Limb (tissue), 2 donors: ENCODE measurements at regions not wholly inside any gene's neighbourhood (a gene's known extent, or its start where the extent isn't known, plus 50 kb on each side); places are given as distances from the start of the nearest gene placed in this dataset.
A peak's percentile ranks its signal among the peaks of the same experiment; 100 is the strongest.
"Not testable (repeated sequence)": the region's sequence is repeated elsewhere in the genome, so short reads cannot be mapped to it uniquely, and the experiment has no call there.

Experiments used
- DNase-seq, 2 donors: peaks; one replicate each; pipeline ENCODE4 v3.0.0-alpha.2; 2016; ENCODE audit errors: extremely low spot score in 2 of 2

DNA sequence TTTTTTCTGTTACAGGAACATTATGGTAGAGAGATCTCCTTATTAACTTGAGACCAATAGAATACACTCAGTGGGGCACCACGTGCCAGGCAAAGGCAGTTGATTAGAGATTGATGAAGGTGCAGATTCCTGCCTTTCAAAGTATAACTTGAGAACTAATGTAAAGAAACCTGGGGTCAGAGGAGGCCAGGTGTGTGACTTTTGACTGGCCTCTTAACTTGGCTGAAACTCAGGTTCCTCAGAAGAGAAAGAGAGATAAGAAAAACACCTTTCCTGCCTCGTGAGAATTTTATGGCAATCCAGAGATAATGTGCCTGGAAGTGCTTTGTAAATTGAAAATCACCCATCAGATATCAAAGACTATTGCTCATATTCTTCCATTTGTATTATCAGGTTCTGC, 110.7 kb upstream of the GZMB start:
- DNase-seq: no peak

DNA sequence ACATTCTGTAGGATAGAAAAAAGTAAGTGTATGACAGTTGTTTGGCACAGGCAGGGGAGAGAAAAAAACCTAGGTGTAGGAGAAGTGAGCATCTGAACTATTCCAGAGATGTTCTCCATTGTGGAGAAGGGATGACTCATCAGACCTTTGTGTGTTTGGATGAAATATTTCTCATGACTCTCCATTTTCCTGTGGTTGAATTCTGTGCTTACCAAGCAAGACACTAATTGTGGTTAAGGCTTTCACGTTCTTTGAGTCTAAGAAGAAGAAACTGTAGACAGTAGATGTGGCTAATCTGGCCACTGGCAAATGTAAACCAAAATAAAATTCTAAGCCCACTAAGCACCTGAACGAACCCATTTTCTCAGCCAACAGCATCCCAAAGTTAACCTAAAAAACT, 107.9 kb upstream of the GZMB start:
- no peak for DNase-seq

DNA sequence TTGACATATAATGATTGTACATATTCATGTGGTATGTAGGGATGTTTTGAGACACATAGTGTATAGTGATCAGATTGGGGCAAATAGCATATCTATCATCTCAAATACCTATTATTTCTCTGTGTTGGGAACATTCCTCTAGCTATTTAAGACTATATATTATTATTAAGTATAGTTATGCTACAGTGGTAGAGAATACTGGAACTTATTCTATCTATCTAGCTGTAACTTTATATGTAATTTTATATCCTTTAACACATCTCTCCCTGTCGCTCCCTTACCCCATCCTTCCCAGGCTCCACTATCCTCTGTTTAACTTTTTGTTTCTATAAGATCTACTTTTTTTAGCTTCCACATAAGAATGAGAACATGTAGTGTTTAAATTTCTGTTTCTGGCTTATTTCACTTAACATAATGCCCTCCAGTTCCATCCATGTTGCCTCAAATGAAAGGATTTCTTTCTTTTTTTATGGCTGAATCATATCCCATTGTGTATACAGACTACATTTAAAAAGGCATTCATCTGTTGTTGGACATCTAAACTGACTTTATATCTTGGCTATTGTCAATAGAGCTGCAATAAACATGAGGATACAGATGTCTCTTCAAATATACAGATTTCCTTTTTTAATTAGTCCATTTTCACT, 102.1 kb upstream of the GZMB start:
- DNase-seq: no peak

DNA sequence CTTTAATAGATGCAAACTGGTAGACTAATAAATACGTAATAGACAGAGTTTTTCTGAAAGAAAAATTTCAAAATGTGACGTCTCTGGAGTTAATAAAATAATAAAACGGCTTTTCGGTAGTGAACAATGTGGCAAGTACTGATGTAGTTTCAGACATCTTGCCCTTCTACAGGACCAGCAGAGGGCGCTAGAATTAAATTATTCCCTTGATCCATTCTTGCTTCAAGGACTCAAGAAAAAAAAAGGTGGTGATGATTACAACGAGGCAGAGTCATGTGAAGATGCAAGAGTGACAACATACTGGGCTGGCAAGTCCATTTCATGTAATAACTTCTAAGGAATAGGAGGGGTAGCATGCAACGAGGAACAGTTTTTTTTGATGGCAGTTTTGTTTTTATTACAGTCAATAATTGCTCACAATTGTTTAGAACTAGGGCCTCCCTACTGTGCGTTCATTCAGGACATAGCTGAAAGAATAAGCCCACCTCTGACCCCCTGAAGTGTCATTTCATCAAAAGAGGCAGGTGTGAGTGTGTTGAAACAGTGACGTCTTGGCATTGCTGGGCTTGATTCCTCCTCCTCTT, 101.0 kb upstream of the GZMB start:
- DNase-seq: peak in 1 of 2 donors; percentile 77

DNA sequence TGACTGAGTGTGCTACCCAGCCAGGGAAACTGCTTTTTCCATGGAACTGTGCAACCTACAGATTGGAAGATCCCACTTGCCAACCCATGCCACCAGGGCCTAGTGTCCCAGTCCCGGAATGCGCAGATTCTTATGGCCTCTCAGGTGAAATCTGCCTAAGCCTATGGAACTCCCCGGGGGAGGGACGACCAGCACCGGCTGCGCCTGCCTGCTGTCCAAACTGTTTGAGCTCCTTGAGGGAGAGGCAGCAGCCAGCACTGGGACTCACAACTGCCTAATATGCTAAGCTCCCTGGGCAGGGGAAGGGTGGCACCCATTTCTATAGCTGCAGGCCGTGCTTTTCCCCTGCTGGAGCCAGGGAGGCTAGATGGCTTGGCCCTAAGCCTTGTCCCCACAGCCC, 92.5 kb upstream of the GZMB start:
- no peak for DNase-seq

DNA sequence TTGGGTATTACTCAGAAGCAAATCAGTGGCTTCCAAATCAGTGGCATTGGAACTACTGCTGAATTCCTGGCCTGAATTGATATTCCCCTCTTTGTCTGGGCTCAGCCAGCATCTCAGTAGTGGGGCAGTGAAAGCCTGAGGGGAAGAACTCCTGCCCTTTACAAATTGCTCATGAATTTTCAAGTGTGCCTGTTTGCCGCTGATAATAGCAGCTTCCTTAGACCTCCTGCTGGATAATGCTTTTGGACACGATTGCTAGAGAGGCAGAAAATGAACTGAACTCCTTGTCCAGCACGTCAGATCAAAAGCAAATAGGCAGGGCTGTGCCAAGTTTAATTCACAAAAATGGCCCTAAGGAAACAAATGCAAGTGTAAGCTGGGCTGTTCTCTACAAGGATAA, 91.3 kb upstream of the GZMB start:
- DNase-seq: no peak

DNA sequence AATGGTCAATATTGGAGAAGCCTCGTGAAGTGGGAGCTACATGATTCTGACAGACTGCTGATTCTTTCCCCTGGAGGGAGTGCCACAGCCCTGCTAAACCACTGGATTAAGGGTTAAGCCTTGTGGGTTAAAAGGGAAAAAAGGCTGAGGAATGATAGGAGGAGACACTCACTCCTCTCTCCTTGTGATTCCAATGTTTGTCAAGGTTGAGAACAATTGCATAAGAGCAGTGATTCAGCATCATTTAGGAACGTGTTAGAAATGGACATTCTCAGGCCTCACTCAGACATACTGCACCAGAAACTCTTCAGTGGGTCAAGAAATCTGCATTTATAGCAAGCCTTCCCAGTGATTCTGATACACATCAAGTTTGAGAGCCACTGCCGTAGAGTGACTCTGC, 87.8 kb upstream of the GZMB start:
- DNase-seq: no peak

DNA sequence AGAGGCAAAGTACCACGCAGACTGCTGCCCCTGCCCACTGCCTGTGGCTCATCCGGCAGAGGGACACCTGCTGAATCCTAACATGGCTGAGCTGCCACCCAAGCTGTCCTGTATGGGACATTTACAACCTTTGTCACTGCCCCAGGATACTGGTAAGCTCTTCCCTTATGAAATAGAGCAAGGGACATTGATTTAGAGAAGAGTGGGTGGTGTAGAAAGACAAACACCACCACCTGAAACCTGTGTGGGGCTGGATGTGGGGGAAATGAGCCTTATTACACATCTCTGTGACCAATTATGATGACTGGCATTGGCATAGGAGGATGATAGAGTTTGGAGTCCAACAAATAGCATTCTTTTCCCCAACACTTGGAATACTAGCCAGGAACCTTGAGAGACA, 81.2 kb upstream of the GZMB start:
- DNase-seq: no peak

DNA sequence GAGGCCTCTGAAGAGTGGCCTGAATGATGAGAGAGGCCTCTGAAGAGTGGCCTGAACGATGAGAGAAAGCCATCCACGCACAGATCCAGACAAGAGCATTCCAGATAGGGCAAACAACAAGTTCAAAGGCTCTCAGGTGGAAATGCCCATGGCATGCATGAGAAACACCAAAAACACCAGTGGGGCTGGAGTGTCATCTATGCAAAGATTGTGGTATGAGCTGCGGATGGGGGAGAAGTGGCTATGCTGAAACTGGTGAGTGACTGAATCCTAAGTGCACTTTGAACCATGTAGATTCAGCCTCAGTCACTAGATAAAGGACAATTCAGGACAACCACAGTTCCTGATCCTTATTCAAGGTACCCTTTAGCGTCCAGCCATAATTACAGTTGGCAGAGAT, 79.4 kb upstream of the GZMB start:
- DNase-seq: no peak

DNA sequence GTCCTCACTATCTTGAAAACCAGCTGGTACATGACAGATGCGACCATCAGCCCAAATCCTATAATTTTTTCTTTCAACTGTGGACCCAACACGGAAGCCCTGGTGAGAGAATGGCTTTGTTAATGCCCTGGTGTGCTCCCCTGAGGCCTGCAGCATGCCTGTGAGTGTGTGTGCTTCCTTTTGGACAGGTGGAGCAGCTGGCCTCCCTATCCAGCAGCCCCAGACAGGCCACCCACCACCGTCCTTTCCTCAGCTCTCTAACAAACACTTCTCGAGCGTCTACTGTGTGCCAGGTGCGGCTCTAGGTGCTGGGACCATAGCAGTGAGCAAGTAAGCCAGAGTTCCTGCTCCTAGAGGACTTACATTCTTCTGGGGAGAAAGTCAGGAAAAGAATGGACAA, 78.9 kb upstream of the GZMB start:
- no peak for DNase-seq

DNA sequence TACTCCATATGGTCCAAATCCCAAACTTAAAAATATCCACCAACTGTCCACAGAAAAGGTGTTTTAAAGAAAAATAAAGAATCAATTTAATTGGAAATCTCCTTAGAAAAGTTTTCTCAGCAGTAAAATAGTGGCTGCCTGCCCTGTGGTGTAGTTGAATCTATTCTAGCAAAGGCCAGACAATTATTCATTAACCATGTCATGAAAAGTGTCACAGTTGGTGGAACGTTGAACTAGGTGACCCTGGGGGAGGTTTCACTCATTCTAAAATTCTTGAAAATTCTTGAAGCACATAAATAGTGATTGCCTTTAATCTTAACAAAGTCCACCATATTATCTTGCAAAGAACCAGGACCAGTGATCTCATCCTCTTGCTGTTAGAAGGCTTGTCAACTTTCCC, 78.4 kb upstream of the GZMB start:
- no peak for DNase-seq

DNA sequence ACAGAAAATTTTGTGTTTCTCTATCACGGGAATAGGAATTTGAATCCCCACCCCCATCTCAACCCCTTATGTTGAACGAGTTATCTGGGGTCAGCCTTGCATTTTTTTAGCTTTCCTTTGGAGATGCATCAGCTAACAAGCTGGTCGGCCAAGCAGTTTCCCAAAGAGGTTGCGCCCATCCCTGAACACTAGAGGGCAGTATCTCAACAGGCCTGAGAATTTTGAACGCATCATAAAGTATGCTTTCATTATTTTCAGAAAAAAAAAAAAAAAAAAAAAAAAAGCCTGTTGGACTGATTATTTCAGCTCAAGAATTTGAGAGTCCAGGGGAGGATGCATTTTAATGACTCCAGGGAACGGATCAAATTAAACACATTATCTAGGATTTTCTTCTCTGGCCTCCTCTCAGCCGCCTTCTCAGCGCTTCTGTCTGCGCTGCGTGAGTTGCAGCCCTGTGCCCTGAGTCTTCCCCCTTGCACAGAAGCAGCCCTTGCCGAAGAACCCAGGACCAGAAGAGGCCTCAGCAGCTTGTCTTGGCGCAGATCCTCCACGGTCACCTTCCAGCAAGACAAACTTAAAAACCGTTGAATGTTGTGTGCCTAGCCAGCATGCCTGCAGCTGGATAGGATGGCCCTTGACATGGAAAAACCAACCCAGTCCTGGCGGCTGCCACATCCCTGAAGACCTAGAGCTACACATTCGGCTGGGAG, 76.6 kb upstream of the GZMB start:
- DNase-seq: peak; percentile 70 to 73

DNA sequence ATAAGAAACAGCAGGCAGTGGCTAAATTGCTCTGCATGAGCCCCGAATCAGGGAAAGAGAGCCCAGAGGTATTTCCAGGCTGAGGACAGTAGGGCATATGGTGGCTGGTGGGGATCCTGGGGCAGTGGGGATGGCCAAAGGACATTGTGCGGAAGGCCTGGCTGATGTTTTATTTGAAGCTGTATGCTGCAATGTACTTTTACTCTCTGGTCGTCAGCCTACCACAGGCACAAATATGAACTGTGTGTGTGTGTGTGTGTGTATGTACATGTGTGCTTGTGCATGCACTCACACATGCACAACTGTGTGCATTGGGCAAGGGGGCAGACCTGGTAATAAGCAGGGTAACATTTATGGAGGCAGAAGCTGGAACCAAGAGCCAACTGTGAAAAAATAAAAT, 74.7 kb upstream of the GZMB start:
- no peak for DNase-seq

DNA sequence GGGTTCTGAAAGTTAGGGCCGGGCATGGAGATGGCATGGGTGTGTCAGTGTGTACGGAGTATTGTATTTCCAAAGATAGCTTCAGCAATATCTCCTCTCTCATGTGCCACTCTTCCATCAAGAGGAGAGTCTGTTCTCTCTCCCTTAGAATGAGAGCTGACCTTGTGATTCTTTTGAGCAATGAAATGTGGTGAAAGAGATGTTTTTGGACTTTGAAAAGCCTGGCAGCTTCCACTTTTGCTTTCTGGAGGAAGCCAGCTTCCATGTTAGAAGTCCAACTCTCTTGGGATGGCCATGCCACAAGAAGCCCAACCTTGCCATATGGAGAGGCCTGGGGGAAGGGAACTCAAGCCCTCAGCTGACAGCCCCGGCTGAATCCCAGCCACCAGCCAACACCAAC, 72.4 kb upstream of the GZMB start:
- no peak for DNase-seq

DNA sequence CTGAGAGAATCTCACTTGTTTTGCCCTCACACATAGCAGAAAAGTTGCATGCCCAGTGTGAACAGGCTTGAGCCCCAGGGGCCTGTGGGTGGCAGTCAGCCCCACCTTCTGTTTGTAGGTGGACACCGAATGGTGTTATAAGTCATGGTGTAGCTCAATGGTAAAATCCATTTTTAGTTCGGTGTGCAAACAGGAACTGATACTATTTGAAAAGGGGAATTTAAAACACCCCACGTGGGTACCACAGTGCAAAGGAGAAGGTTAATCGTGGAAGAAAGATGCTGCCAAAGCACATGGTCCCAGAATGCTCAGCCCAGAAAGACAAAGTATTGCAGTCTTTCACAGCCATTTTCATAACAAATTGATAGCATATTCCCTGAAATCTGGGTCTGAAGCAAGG, 71.8 kb upstream of the GZMB start:
- no peak for DNase-seq

DNA sequence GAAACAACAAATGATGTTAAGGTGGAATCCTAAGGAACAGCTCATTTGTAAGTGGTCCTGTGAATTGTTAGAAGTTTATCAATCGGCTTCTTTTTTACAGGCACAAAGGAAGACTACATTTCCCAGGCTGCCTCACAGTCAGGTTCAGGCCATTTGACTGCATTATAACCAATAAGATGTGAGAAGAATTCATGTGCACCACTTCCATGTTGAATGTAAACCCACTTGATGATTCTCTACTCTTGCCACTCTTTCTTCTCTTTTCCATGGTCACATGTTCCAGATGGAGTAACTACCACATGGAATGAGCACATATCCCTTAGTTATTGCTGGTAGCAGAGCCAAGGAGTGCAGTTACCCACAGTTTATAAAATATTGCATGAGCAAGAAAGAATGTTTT, 67.1 kb upstream of the GZMB start:
- DNase-seq: no peak

DNA sequence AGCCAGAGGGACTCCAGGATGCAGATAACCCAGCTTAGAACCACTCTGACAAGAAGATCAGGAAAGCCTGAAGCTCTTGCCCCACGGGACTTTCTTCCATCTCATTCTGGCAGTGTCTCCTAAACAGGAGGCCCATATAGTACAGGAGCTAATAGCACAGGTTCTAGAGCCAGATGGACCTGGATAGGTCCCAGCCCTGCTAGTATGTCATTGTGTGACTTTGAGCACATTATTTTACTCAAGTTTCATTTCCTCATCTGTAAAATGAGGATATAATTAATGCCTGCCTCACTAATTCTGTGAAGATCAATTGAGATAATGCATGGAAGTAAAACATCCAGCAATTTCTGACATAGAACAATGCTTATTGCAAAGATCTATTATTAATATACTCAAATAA, 66.5 kb upstream of the GZMB start:
- DNase-seq: no peak

DNA sequence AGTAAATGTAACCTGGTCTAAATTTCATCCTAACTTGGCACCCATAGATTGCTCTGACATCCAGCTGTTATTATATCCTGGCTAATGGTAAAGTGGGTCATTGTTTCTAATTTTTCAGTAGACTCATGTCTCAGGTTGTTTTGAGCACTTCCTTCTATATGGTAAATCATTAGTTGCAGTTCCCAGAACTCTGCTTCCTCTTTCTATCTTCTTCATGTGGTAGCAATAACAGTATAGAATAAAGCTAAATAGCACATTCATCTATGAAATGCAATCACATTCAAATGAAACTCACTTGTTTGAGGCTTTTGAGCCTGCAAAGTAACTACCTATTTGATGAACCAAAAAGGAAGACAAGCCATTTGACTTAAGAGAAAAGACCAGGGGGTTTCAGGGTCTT, 65.1 kb upstream of the GZMB start:
- no peak for DNase-seq

DNA sequence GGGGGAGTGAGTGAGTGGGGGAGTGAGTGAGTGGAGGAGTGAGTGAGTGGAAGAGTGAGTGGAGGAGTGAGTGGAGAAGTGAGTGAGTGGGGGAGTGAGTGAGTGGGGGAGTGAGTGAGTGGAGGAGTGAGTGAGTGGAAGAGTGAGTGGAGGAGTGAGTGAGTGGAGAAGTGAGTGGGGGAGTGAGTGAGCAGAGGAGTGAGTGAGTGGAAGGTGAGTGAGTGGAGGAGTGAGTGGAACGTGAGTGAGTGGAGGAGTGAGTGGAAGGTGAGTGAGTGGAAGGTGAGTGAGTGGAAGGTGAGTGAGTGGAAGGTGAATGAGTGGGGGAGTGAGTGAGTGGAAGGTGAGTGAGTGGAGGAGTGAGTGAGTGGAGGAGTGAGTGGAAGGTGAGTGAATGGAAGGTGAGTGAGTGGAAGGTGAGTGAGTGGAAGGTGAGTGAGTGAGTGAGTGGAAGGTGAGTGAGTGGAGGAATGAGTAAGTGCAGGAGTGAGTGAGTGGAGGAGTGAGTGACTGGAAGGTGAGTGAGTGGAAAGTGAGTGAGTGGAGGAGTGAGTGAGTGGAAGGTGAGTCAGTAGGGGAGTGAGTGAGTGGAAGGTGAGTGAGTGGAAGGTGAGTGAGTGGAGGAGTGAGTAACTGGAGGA, 62.4 kb upstream of the GZMB start:
- not testable (repeated sequence) for DNase-seq

DNA sequence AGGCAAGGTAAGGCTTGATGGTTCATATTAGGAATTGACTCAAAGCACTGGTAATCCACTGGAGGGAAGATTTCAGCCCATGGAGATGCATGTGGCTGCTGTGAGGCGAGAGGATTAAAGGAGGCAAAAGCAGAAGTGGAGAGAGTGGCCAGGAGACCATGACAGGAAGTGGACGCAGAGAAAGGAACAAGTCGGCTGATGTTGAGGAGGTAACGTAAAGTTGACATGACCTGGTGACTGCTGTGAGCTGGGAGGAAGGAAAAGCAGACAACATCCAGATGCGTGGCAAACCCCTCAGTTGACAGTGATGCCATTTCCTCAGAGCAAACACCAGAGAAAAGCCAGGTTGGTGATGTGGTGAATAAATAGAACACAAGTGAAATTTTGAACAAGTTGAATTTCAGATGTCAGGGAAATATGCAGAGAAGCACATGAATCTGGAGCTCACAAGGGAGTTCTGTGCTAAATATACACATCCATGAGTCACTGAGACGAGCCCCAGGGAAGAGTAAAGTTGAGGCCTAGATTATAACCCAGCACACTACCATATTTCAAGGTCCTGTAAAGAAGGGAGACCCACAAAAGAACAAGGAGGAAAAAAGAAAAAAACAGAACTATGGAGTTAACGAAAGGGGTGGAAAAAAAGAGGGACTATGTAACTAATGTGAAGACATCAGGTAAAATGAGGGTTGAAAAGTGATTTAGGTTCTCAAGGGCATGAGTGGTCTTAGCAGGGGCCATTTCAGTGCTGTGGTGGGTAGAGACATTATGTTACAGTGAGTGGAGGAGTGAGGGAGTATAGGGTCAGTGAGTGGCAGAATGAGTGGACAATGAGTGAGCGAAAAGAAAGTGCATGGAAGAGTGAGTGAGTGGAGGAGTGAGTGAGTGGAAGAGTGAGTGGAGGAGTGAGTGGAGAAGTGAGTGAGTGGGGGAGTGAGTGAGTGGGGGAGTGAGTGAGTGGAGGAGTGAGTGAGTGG, 61.6 kb upstream of the GZMB start:
- DNase-seq: no peak

DNA sequence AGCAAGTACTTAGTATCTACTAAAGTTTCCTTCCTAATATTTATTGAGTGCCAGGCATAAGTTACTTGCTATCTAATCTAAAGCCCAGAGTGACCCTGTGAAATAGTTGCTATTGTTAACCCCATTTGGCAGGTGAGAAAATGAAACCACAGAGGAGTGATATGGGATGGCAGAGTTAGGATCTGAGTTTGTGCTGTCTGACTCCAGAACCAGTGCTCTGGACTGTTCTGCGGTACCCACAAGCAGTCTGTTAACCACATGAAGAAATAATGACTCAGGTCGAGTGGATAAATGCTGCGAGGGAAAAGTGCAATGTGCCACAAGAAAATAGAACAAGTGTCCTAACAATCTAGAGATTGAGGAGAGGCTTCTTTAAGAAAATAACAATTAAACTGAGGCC, 60.7 kb upstream of the GZMB start:
- DNase-seq: no peak

DNA sequence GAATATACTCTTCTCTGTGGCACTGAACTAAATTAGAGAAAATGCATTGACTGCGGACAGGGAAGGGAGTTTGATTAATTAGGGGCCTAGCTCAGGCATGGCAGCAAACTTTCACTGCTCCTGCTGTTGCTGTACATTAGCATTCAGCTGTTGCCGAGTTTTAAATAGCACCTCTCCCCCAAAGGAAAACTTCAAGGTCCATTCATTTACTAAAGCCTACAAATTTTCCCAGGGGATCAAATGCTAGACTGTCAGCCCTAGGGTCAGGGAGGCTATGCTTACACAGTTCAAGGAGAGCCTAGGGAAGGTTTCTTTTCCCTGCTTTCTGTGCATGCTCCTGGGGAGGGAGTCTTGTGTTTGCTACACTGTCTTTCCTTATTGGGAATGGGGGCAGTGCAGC, 60.0 kb upstream of the GZMB start:
- no peak for DNase-seq
